AG04450 (cell line): ENCODE measurements at regions not wholly inside any gene's neighbourhood (a gene's known extent, or its start where the extent isn't known, plus 50 kb on each side); places are given as distances from the start of the nearest gene placed in this dataset.

Experiments used
- CTCF ChIA-PET: fragments of 300-600, 350-600 bp; formaldehyde crosslinking; extraction: SDS; loops from one replicate; lab custom pipeline; 2022; ENCODE audit warnings: antibody characterized with exemption, inconsistent platforms; lab: Charles Lee
- POLR2A ChIA-PET: fragments of 350-600 bp; formaldehyde crosslinking; extraction: SDS; loops from one replicate; lab custom pipeline; 2021; ENCODE audit warnings: antibody characterized with exemption, inconsistent platforms; lab: Yijun Ruan, JAX
- DNase-seq: peaks from one replicate; pipeline ENCODE4 v3.0.0-alpha.2; 2011; ENCODE audit warnings: low read depth, low spot score
- H3K27ac ChIP-seq: one replicate; pipeline ENCODE4 v1.5.1; 2012; ENCODE audit warnings: low read depth, low read length, control low read depth
- H3K27me3 ChIP-seq: one replicate; pipeline ENCODE4 v1.6.0; 2012; ENCODE audit warnings: low read length; ENCODE audit not compliant: control insufficient read depth, insufficient read depth
- H3K4me3 ChIP-seq: 2 replicates; pipeline ENCODE4 v1.5.1; 2011; ENCODE audit warnings: mild to moderate bottlenecking, low read depth, low read length, control low read depth
- H3K9me3 ChIP-seq: 2 replicates; pipeline ENCODE4 v1.5.1; 2012; ENCODE audit warnings: low read length; ENCODE audit not compliant: control insufficient read depth, insufficient read depth
- CTCF ChIP-seq: IDR thresholded peaks from 2 replicates; pipeline ENCODE4 v1.5.1; 2011; ENCODE audit warnings: low read depth, low read length, control low read depth, inconsistent platforms

GRCh38 chr18:60235164-60235563 is 137.4 kb downstream of the MC4R start:
- Histone ChIP-seq H3K27ac (no peak overlapping the region), H3K4me3 (no peak overlapping the region), H3K27me3 (no peaks in the 10 kb centered on the region), H3K9me3 (no peaks in the 10 kb centered on the region)
- ChIA-PET POLR2A (no interaction called here), CTCF (interaction anchor here (0.8 kb wide), 1 partner anchor 247 kb away, joined by 3 read pairs; no protein-coding TSS in a partner anchor)
- TF ChIP-seq CTCF, result no peak
- no peak for DNase-seq

GRCh38 chr18:60232541-60232940 is 140.0 kb downstream of the MC4R start:
- POLR2A ChIA-PET, result interaction anchor here (0.9 kb wide), 1 partner anchor 34 kb away, joined by 3 read pairs; no protein-coding TSS in a partner anchor
- DNase-seq, result peak; percentile 21
- no peak overlapping the region for H3K27ac ChIP-seq
- CTCF ChIA-PET, result interaction anchor here (0.7 to 1.0 kb wide), 2 partner anchors 236 kb away, joined by 3 read pairs; no protein-coding TSS in a partner anchor
- no peaks in the 10 kb centered on the region for H3K27me3 ChIP-seq
- TF ChIP-seq CTCF, result no peak
- no peaks in the 10 kb centered on the region for H3K9me3 ChIP-seq
- H3K4me3 ChIP-seq, result no peak overlapping the region

GRCh38 chr18:60228609-60229595 is 143.7 kb downstream of the MC4R start:
- CTCF ChIA-PET, result no interaction called here
- no peak for TF ChIP-seq CTCF
- POLR2A ChIA-PET, result no interaction called here
- no peak for DNase-seq
- Histone ChIP-seq H3K27me3 (no peaks in the 10 kb centered on the region), H3K27ac (no peak overlapping the region), H3K9me3 (no peaks in the 10 kb centered on the region), H3K4me3 (no peak overlapping the region)

GRCh38 chr18:60215432-60215831 is 157.1 kb downstream of the MC4R start:
- H3K4me3 ChIP-seq, result no peak overlapping the region

More at GRCh38 chr18:60215432-60215831, 157.1 kb downstream of the MC4R start:
- CTCF ChIA-PET, result no interaction called here
- Histone ChIP-seq H3K27me3 (peaks cover 3% of the 10 kb centered on the region), H3K27ac (no peak overlapping the region), H3K9me3 (no peaks in the 10 kb centered on the region)
- POLR2A ChIA-PET, result no interaction called here
- TF ChIP-seq CTCF, result no peak
- no peak for DNase-seq
